Erythroblast (primary cell): ENCODE measurements at regions not wholly inside any gene's neighbourhood (a gene's known extent, or its start where the extent isn't known, plus 50 kb on each side); places are given as distances from the start of the nearest gene placed in this dataset.

Experiments used
- GATA1 ChIP-seq: IDR thresholded peaks from 2 replicates; pipeline ENCODE4 v1.6.1; 2011; ENCODE audit warnings: low read depth, mild to moderate bottlenecking, control low read depth, low read length, moderate library complexity
- POLR2A ChIP-seq: IDR thresholded peaks from 2 replicates; pipeline ENCODE4 v1.6.1; 2011; ENCODE audit warnings: mild to moderate bottlenecking, low read length

GRCh38 chr5:158406884-158407823, 548.2 kb upstream of the CLINT1 start:
- TF ChIP-seq POLR2A (no peak), GATA1 (no peak)
